ENCODE measurements at regions not wholly inside any gene's neighbourhood (a gene's known extent, or its start where the extent isn't known, plus 50 kb on each side); places are given as distances from the start of the nearest gene placed in this dataset.

DNA sequence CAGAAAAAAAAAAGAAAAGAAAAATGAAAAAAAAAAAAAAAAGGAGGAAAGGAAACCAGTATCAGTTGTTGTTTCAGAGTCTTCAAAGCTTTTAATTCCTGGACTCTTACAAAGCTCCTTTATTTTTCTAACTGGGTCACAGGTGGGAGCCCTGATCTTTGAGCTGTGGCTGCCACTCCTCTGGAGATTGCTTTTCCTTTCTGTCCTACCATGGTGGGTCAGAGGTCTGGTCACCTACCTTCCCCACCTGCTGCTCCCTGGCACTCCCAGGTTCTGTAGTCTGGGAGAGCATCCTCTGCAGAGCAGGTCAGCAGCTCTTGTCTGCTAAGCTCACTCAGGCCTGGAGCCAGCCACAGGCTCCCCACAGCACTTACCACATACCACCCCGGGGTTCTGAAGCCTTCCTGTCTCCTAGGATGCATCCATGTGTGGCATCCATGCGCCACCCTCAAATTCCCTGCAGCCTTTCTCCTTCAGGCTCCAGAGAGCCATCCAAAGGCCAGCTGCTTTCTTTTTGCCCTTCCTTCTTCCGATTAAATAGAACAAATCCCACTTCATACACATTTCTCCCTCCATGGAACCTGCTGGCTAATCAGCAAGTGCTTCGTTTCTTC is 73.2 kb upstream of the TPK1 start:
- Mint-ChIP-seq H3K27ac (no peak overlapping the region), H3K4me3 (no peak overlapping the region), H3K4me1 (ENCODE audit: low read depth) (peaks cover 15% of the 10 kb centered on the region), H3K27me3 (peaks cover 10% of the 10 kb centered on the region), H3K9me3 (no peaks in the 10 kb centered on the region), H3K36me3 (ENCODE audit: low read depth) (no peaks in the 10 kb centered on the region)
- intact Hi-C loops (cut with DNase I, micrococcal nuclease), result no loop called here
- POLR2A ChIA-PET, result no interaction called here
- Histone ChIP-seq H3K36me3 (ENCODE audit: insufficient read depth, low read length) (no peaks in the 10 kb centered on the region), H3K9me3 (ENCODE audit: control insufficient read depth in 1 of 2, insufficient read depth in 1 of 2, low read length in 2 of 2) (no peaks in the 10 kb centered on the region), H3K4me3 (ENCODE audit: low read length) (no peak overlapping the region), H3K27ac (ENCODE audit: low read depth in 1 of 2, low read length in 2 of 2) (no peak overlapping the region), H3K27me3 (ENCODE audit: control insufficient read depth in 1 of 2, insufficient read depth in 2 of 2, low read length in 2 of 2) (no peaks in the 10 kb centered on the region), H3K4me1 (ENCODE audit: insufficient read depth, low read length) (no peaks in the 10 kb centered on the region)
- no peak for ATAC-seq (ENCODE audit: poor library complexity)
- CTCF ChIA-PET, result interaction anchor here (0.7 to 1.0 kb wide), 2 partner anchors 15 to 124 kb away, joined by 3 read pairs; no protein-coding TSS in a partner anchor
- peak in 1 of 14 experiments; percentile 3 for DNase-seq
- TF ChIP-seq, protein P1, sequence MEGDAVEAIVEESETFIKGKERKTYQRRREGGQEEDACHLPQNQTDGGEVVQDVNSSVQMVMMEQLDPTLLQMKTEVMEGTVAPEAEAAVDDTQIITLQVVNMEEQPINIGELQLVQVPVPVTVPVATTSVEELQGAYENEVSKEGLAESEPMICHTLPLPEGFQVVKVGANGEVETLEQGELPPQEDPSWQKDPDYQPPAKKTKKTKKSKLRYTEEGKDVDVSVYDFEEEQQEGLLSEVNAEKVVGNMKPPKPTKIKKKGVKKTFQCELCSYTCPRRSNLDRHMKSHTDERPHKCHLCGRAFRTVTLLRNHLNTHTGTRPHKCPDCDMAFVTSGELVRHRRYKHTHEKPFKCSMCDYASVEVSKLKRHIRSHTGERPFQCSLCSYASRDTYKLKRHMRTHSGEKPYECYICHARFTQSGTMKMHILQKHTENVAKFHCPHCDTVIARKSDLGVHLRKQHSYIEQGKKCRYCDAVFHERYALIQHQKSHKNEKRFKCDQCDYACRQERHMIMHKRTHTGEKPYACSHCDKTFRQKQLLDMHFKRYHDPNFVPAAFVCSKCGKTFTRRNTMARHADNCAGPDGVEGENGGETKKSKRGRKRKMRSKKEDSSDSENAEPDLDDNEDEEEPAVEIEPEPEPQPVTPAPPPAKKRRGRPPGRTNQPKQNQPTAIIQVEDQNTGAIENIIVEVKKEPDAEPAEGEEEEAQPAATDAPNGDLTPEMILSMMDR (IDR thresholded peaks at IDR 0.05), result no peak

DNA sequence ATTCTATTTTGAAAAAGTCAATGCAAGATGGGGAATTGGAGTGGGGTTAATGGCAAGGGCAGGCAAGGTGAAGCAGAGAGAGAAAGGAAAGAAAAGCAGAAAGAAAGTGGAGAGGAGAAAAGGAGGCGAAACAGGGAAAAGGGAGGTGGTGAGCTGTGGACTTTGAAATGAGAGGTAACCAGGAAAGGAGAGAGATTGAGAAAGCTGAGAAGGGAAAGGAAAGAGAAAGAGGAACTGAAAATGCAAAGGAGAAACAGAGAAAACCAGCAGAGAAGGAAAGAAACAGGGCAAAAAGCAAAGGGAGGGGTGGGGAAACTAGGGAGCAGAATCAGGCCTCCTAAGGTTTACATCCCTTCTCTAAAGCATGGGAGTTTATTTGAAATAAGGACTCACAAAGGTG is 72.5 kb upstream of the TPK1 start:
- Mint-ChIP-seq H3K9me3 (no peaks in the 10 kb centered on the region), H3K4me3 (no peak overlapping the region), H3K4me1 (ENCODE audit: low read depth) (peaks cover 15% of the 10 kb centered on the region), H3K27ac (no peak overlapping the region), H3K36me3 (ENCODE audit: low read depth) (no peaks in the 10 kb centered on the region), H3K27me3 (peaks cover 10% of the 10 kb centered on the region)
- Histone ChIP-seq H3K4me1 (ENCODE audit: insufficient read depth, low read length) (no peaks in the 10 kb centered on the region), H3K36me3 (ENCODE audit: insufficient read depth, low read length) (no peaks in the 10 kb centered on the region), H3K9me3 (ENCODE audit: control insufficient read depth in 1 of 2, insufficient read depth in 1 of 2, low read length in 2 of 2) (no peaks in the 10 kb centered on the region), H3K27me3 (ENCODE audit: control insufficient read depth in 1 of 2, insufficient read depth in 2 of 2, low read length in 2 of 2) (no peaks in the 10 kb centered on the region), H3K27ac (ENCODE audit: low read depth in 1 of 2, low read length in 2 of 2) (no peak overlapping the region), H3K4me3 (ENCODE audit: low read length) (no peak overlapping the region)
- ChIA-PET POLR2A (no interaction called here), CTCF (interaction anchor here (1.0 kb wide), 1 partner anchor 15 kb away, joined by 3 read pairs; no protein-coding TSS in a partner anchor)
- TF ChIP-seq, protein P1 (IDR thresholded peaks at IDR 0.05), result no peak
- ATAC-seq (ENCODE audit: poor library complexity), result no peak
- DNase-seq, result no peak
- intact Hi-C loops (cut with DNase I, micrococcal nuclease), result no loop called here

DNA sequence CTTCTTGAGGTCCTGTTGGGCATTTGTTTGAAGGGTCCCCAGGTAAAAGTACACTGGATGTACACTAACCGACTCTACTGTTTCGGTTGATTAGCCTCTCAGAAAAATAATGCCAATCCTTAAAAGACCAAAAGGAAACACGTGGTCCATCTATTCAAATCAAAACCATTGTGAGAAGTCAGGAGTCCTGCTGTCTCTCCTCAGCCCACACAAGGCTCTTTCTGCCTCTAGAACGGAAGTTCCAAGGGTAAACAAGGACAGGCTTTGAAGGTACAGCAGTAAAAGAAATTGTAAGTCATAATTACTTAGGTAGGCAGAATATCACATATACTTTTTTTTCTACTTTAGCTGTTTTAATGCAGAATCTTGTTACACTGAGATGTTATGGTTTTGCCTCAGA is 71.7 kb upstream of the TPK1 start:
- TF ChIP-seq, protein P1 (IDR thresholded peaks at IDR 0.05), result no peak
- Mint-ChIP-seq H3K9me3 (no peaks in the 10 kb centered on the region), H3K27me3 (peaks cover 10% of the 10 kb centered on the region), H3K4me3 (no peak overlapping the region), H3K36me3 (ENCODE audit: low read depth) (no peaks in the 10 kb centered on the region), H3K4me1 (ENCODE audit: low read depth) (peaks cover 15% of the 10 kb centered on the region), H3K27ac (no peak overlapping the region)
- Histone ChIP-seq H3K27me3 (ENCODE audit: control insufficient read depth in 1 of 2, insufficient read depth in 2 of 2, low read length in 2 of 2) (no peaks in the 10 kb centered on the region), H3K9me3 (ENCODE audit: control insufficient read depth in 1 of 2, insufficient read depth in 1 of 2, low read length in 2 of 2) (no peaks in the 10 kb centered on the region), H3K4me3 (ENCODE audit: low read length) (no peak overlapping the region), H3K36me3 (ENCODE audit: insufficient read depth, low read length) (no peaks in the 10 kb centered on the region), H3K4me1 (ENCODE audit: insufficient read depth, low read length) (no peaks in the 10 kb centered on the region), H3K27ac (ENCODE audit: low read depth in 1 of 2, low read length in 2 of 2) (no peak overlapping the region)
- intact Hi-C loops (cut with DNase I, micrococcal nuclease), result no loop called here
- no peak for DNase-seq
- CTCF ChIA-PET, result no interaction called here
- no peak for ATAC-seq (ENCODE audit: poor library complexity)
- POLR2A ChIA-PET, result no interaction called here
